ENCODE measurements at regions not wholly inside any gene's neighbourhood (a gene's known extent, or its start where the extent isn't known, plus 50 kb on each side); places are given as distances from the start of the nearest gene placed in this dataset.

- H3K27ac ChIP-seq = no peak overlapping the region
- no peaks in the 10 kb centered on the region for H3K79me2 ChIP-seq (ENCODE audit: insufficient read depth)
- H3K36me3 ChIP-seq (ENCODE audit: low read depth) = no peaks in the 10 kb centered on the region
- in situ Hi-C loops (cut with MboI) = no loop called here
- no peak for DNase-seq
- H3K9me2 ChIP-seq (ENCODE audit: insufficient read depth) = no peaks in the 10 kb centered on the region
- WGBS, 2 experiments (ENCODE audit: low coverage in 1 of 2, low lambda C conversion rate in 2 of 2, missing lambda C conversion rate in 2 of 2) = 56 to 57% methylated on average over 21 to 22 of the region's 22 CpGs
- H3K4me3 ChIP-seq = no peak overlapping the region
- no peak overlapping the region for H2AFZ ChIP-seq
- no peaks in the 10 kb centered on the region for H4K20me1 ChIP-seq (ENCODE audit: insufficient read depth)
- no peak for TF ChIP-seq EZH2 (IDR thresholded peaks at IDR 0.05; ENCODE audit: insufficient read depth, poor library complexity, severe bottlenecking)
- no peak for TF ChIP-seq EZH2phosphoT487 (IDR thresholded peaks at IDR 0.05; ENCODE audit: insufficient read depth, low read depth)
- no peaks in the 10 kb centered on the region for H3K4me1 ChIP-seq (ENCODE audit: insufficient read depth)
- no peaks in the 10 kb centered on the region for H3F3A ChIP-seq (ENCODE audit: insufficient read depth)
- no peak overlapping the region for H3K9ac ChIP-seq
- no peak overlapping the region for H3K4me2 ChIP-seq (ENCODE audit: unreplicated experiment)
- no peaks in the 10 kb centered on the region for H3K27me3 ChIP-seq (replicated peaks; ENCODE audit: insufficient read depth)
- no peaks in the 10 kb centered on the region for H3K9me3 ChIP-seq (ENCODE audit: low read depth)
These were observed 748.5 kb downstream of the BRD1 start for GRCh38 chr22:49079027-49079725.

- H3K4me2 ChIP-seq (ENCODE audit: unreplicated experiment) = no peak overlapping the region
- H3K9me2 ChIP-seq (ENCODE audit: insufficient read depth) = no peaks in the 10 kb centered on the region
- no peaks in the 10 kb centered on the region for H3K79me2 ChIP-seq (ENCODE audit: insufficient read depth)
- H3K9ac ChIP-seq = no peak overlapping the region
- no peak overlapping the region for H3K4me3 ChIP-seq
- no peaks in the 10 kb centered on the region for H4K20me1 ChIP-seq (ENCODE audit: insufficient read depth)
- H3K36me3 ChIP-seq (ENCODE audit: low read depth) = no peaks in the 10 kb centered on the region
- 66 to 68% methylated on average over 26 of the region's 26 CpGs for WGBS, 2 experiments (ENCODE audit: low coverage in 1 of 2, low lambda C conversion rate in 2 of 2, missing lambda C conversion rate in 2 of 2)
- no peak for DNase-seq
- H3K9me3 ChIP-seq (ENCODE audit: low read depth) = no peaks in the 10 kb centered on the region
- no peaks in the 10 kb centered on the region for H3K4me1 ChIP-seq (ENCODE audit: insufficient read depth)
- H2AFZ ChIP-seq = no peak overlapping the region
- no peak overlapping the region for H3K27ac ChIP-seq
- no peaks in the 10 kb centered on the region for H3F3A ChIP-seq (ENCODE audit: insufficient read depth)
- in situ Hi-C loops (cut with MboI) = no loop called here
- no peaks in the 10 kb centered on the region for H3K27me3 ChIP-seq (replicated peaks; ENCODE audit: insufficient read depth)
- TF ChIP-seq EZH2phosphoT487 (IDR thresholded peaks at IDR 0.05; ENCODE audit: insufficient read depth, low read depth) (no peak), EZH2 (IDR thresholded peaks at IDR 0.05; ENCODE audit: insufficient read depth, poor library complexity, severe bottlenecking) (no peak)
These were observed 749.5 kb downstream of the BRD1 start for GRCh38 chr22:49078076-49078710.

- TF ChIP-seq EZH2phosphoT487 (IDR thresholded peaks at IDR 0.05; ENCODE audit: insufficient read depth, low read depth) (no peak), EZH2 (IDR thresholded peaks at IDR 0.05; ENCODE audit: insufficient read depth, poor library complexity, severe bottlenecking) (no peak)
- WGBS, 2 experiments (ENCODE audit: low coverage in 1 of 2, low lambda C conversion rate in 2 of 2, missing lambda C conversion rate in 2 of 2) = 19 to 33% methylated on average over 8 to 11 of the region's 11 CpGs
- DNase-seq = no peak
- Histone ChIP-seq H3K27me3 (replicated peaks; ENCODE audit: insufficient read depth) (no peaks in the 10 kb centered on the region), H3K9me2 (ENCODE audit: insufficient read depth) (no peaks in the 10 kb centered on the region), H3K4me2 (ENCODE audit: unreplicated experiment) (no peak overlapping the region), H3K4me1 (ENCODE audit: insufficient read depth) (no peaks in the 10 kb centered on the region), H3K36me3 (ENCODE audit: low read depth) (no peaks in the 10 kb centered on the region), H3K27ac (no peak overlapping the region), H3F3A (ENCODE audit: insufficient read depth) (no peaks in the 10 kb centered on the region), H4K20me1 (ENCODE audit: insufficient read depth) (no peaks in the 10 kb centered on the region), H3K9ac (no peak overlapping the region), H3K79me2 (ENCODE audit: insufficient read depth) (no peaks in the 10 kb centered on the region), H2AFZ (no peak overlapping the region), H3K9me3 (ENCODE audit: low read depth) (no peaks in the 10 kb centered on the region), H3K4me3 (no peak overlapping the region)
- in situ Hi-C loops (cut with MboI) = no loop called here
These were observed 750.1 kb downstream of the BRD1 start for GRCh38 chr22:49077586-49077985.

GRCh38 chr22:49077036-49077393 lies 750.7 kb downstream of the BRD1 start:
- H3K9ac ChIP-seq = no peak overlapping the region
- DNase-seq = no peak
- no peaks in the 10 kb centered on the region for H3K9me3 ChIP-seq (ENCODE audit: low read depth)
- H3K4me1 ChIP-seq (ENCODE audit: insufficient read depth) = no peaks in the 10 kb centered on the region
- 42 to 46% methylated on average over 5 of the region's 5 CpGs for WGBS, 2 experiments (ENCODE audit: low coverage in 1 of 2, low lambda C conversion rate in 2 of 2, missing lambda C conversion rate in 2 of 2)
- H3K4me3 ChIP-seq = no peak overlapping the region
- H2AFZ ChIP-seq = no peak overlapping the region
- no peaks in the 10 kb centered on the region for H4K20me1 ChIP-seq (ENCODE audit: insufficient read depth)
- TF ChIP-seq EZH2phosphoT487 (IDR thresholded peaks at IDR 0.05; ENCODE audit: insufficient read depth, low read depth) (no peak), EZH2 (IDR thresholded peaks at IDR 0.05; ENCODE audit: insufficient read depth, poor library complexity, severe bottlenecking) (no peak)
- in situ Hi-C loops (cut with MboI) = no loop called here
- H3K4me2 ChIP-seq (ENCODE audit: unreplicated experiment) = no peak overlapping the region
- H3K9me2 ChIP-seq (ENCODE audit: insufficient read depth) = no peaks in the 10 kb centered on the region
- H3K36me3 ChIP-seq (ENCODE audit: low read depth) = no peaks in the 10 kb centered on the region
- no peaks in the 10 kb centered on the region for H3K79me2 ChIP-seq (ENCODE audit: insufficient read depth)
- no peak overlapping the region for H3K27ac ChIP-seq
- H3F3A ChIP-seq (ENCODE audit: insufficient read depth) = no peaks in the 10 kb centered on the region
- no peaks in the 10 kb centered on the region for H3K27me3 ChIP-seq (replicated peaks; ENCODE audit: insufficient read depth)
